HS-27A (cell line): ENCODE measurements at regions not wholly inside any gene's neighbourhood (a gene's known extent, or its start where the extent isn't known, plus 50 kb on each side); places are given as distances from the start of the nearest gene placed in this dataset.

Experiments
- DNase-seq: peaks from one replicate; pipeline ENCODE4 v3.0.0-alpha.2; 2012; ENCODE audit warnings: low read depth, missing footprints

GRCh38 chr9:71179183-71179582, 57.8 kb upstream of the TRPM3 start:
- no peak for DNase-seq

GRCh38 chr9:71177901-71178300, 56.5 kb upstream of the TRPM3 start:
- DNase-seq, result no peak

GRCh38 chr9:71171517-71171916, 50.1 kb upstream of the TRPM3 start:
- DNase-seq, result no peak
